ENCODE measurements at regions not wholly inside any gene's neighbourhood (a gene's known extent, or its start where the extent isn't known, plus 50 kb on each side); places are given as distances from the start of the nearest gene placed in this dataset.

DNA sequence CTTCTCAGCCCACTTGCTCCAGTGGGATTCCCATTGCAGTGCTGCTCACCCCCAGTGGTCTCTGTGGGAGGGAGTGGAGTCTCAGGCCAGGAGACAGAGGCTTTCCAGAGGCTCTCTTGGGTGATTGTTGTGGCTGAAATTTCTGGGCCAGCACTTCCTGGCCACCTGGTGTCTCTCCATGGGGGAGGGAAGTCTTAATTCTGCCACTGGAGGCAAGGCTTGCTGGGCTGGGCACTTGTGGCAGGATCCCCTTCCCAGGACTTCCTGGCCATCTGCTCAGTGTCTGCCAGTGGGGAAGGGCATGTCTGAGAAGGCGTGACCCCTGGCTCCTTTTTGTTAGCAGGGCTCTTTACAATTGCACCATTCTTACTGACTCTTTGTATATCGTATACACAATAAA is 351.8 kb downstream of the GABRB3 start:
- no peak for DNase-seq
- no peak overlapping the region for H3K4me3 ChIP-seq
- H3K27ac ChIP-seq = no peak overlapping the region
- TF ChIP-seq, protein P1, sequence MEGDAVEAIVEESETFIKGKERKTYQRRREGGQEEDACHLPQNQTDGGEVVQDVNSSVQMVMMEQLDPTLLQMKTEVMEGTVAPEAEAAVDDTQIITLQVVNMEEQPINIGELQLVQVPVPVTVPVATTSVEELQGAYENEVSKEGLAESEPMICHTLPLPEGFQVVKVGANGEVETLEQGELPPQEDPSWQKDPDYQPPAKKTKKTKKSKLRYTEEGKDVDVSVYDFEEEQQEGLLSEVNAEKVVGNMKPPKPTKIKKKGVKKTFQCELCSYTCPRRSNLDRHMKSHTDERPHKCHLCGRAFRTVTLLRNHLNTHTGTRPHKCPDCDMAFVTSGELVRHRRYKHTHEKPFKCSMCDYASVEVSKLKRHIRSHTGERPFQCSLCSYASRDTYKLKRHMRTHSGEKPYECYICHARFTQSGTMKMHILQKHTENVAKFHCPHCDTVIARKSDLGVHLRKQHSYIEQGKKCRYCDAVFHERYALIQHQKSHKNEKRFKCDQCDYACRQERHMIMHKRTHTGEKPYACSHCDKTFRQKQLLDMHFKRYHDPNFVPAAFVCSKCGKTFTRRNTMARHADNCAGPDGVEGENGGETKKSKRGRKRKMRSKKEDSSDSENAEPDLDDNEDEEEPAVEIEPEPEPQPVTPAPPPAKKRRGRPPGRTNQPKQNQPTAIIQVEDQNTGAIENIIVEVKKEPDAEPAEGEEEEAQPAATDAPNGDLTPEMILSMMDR (IDR thresholded peaks at IDR 0.05) = no peak
- intact Hi-C loops (cut with DNase I) = loop anchor here in 1 of 10 donors (10.0 kb wide), 1 partner anchor 56 kb away; no protein-coding TSS in a partner anchor
- H3K27me3 ChIP-seq = no peaks in the 10 kb centered on the region
- no peaks in the 10 kb centered on the region for H3K36me3 ChIP-seq
- H3K9me3 ChIP-seq = peaks cover 0 to 28% (median 4%) of the 10 kb centered on the region in 11 donors
- 67 to 75% methylated on average over 2 of the region's 2 CpGs for WGBS, 2 donors
- peak in 2 of 8 donors; percentile 33 to 69 for ATAC-seq
- H3K4me1 ChIP-seq = no peaks in the 10 kb centered on the region

DNA sequence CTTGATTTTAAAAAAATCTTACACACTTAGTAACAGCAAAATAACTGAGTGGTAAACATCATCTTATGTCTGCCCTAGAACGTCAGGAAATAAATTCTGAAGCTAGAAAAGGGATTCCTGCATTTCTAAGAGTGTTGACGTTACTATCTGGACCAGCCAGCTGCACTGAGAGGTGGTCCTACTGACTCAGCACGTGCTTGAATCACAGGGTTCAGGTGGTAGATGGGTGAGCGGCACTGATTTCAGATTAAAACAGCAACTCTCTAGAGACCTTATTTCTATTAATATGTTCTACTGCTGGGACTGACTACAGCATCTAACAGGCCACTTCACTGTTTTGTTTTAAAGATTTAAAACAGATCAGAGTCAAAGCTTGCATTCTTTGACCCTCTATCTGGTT is 377.2 kb downstream of the GABRB3 start:
- Histone ChIP-seq H3K27ac (peak overlapping the region in 4 of 10 donors; percentile 4 to 67 (median 20)), H3K4me1 (peaks cover 0 to 4% (median 0%) of the 10 kb centered on the region in 9 donors), H3K27me3 (no peaks in the 10 kb centered on the region), H3K9me3 (peaks cover 0 to 7% (median 0%) of the 10 kb centered on the region in 11 donors), H3K36me3 (no peaks in the 10 kb centered on the region), H3K4me3 (peak overlapping the region in 3 of 10 donors; percentile 12 to 42 (median 17))
- 24 to 29% methylated on average over 4 of the region's 4 CpGs for WGBS, 2 donors
- ATAC-seq = peak in 2 of 8 donors; percentile 16 to 21
- TF ChIP-seq, protein P1 (IDR thresholded peaks at IDR 0.05) = no peak
- intact Hi-C loops (cut with DNase I) = loop anchor here in 1 of 10 donors (10.0 kb wide), 1 partner anchor 49 kb away; no protein-coding TSS in a partner anchor
- no peak for DNase-seq

DNA sequence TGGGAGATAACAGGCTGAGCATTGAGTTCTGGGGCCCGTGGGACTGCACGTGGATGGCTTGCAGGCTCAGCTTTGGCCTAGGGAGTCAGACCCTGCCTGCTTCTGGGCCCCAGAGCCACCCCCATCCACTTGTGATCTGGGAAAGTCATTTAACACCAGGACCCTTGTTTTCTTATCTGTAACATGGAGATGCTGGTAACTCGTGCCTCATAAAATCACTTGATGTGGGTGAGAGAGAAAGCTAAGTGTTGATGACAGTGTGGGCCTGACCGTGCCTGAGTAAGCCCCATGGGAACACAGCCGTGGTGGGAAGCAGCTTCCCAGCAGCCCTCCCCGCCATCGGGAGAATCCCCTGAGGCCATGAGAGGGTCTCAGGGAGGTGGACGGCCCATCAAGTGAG is 378.1 kb downstream of the GABRB3 start:
- TF ChIP-seq, protein P1 (IDR thresholded peaks at IDR 0.05) = no peak
- peak in 1 of 2 donors; percentile 20 for DNase-seq
- Histone ChIP-seq H3K4me3 (peak overlapping the region in 1 of 10 donors; percentile 42), H3K27me3 (no peaks in the 10 kb centered on the region), H3K9me3 (peaks cover 0 to 7% (median 0%) of the 10 kb centered on the region in 11 donors), H3K27ac (peak overlapping the region in 4 of 10 donors; percentile 35 to 67 (median 44)), H3K4me1 (peaks cover 0 to 4% (median 0%) of the 10 kb centered on the region in 9 donors), H3K36me3 (no peaks in the 10 kb centered on the region)
- ATAC-seq = peak in 6 of 8 donors; percentile 46 to 85 (median 75)
- intact Hi-C loops (cut with DNase I) = loop anchor here in 1 of 10 donors (10.0 kb wide), 1 partner anchor 50 kb away; no protein-coding TSS in a partner anchor
- 12 to 24% methylated on average over 8 of the region's 8 CpGs for WGBS, 2 donors

DNA sequence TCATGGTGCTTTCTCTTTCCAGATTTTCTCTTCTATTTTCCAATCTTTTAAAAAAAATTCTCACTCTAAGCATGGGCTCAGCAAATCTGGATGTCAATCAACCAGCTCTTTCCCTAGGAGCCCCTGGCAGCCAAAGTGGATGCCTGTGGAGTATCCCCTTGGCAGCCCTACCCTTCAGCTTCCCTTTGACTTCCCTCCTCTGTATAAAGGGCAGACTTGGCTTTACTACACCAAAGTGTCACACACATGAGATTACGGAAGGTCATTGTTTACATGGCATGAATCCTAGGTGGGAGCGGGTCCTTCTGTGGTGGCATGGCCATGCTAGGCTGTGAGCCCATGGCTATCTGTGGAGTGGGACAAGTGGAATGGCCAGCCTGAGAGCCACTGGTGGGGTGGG is 379.9 kb downstream of the GABRB3 start:
- peak in 5 of 8 donors; percentile 38 to 73 (median 44) for ATAC-seq
- H3K27ac ChIP-seq = no peak overlapping the region
- intact Hi-C loops (cut with DNase I) = loop anchor here in 1 of 10 donors (10.0 kb wide), 1 partner anchor 52 kb away; no protein-coding TSS in a partner anchor

More for the DNA sequence above, 379.9 kb downstream of the GABRB3 start:
- TF ChIP-seq, protein P1 (IDR thresholded peaks at IDR 0.05) = no peak
- DNase-seq = no peak
- H3K9me3 ChIP-seq = no peaks in the 10 kb centered on the region
- no peaks in the 10 kb centered on the region for H3K27me3 ChIP-seq
- peaks cover 0 to 4% (median 0%) of the 10 kb centered on the region in 9 donors for H3K4me1 ChIP-seq
- 75 to 81% methylated on average over 2 of the region's 2 CpGs for WGBS, 2 donors
- no peaks in the 10 kb centered on the region for H3K36me3 ChIP-seq
- no peak overlapping the region for H3K4me3 ChIP-seq
